Neural cell (in vitro differentiated cells): ENCODE measurements at regions not wholly inside any gene's neighbourhood (a gene's known extent, or its start where the extent isn't known, plus 50 kb on each side); places are given as distances from the start of the nearest gene placed in this dataset.

Experiments used
- H2AFZ ChIP-seq: fragments of 200-600, 300-800 bp; sonication (generic), shearing (Covaris generic); 2 replicates; pipeline ENCODE4 v1.6.0; 2014; ENCODE audit warnings: low read depth, mild to moderate bottlenecking, antibody characterized with exemption, low read length, moderate library complexity
- H3F3A ChIP-seq: fragments of 200-600 bp; shearing (Covaris generic); 2 replicates; pipeline ENCODE4 v1.6.1; 2016; ENCODE audit warnings: mild to moderate bottlenecking, moderate library complexity, mixed read lengths, antibody characterized with exemption, low read length; ENCODE audit not compliant: insufficient read depth, poor library complexity, severe bottlenecking
- H3K27ac ChIP-seq: fragments of 200-600, 300-800 bp; sonication (generic), shearing (Covaris generic); 2 replicates; pipeline ENCODE4 v1.5.1; 2014; ENCODE audit warnings: mild to moderate bottlenecking, low read length, moderate library complexity
- H3K27me3 ChIP-seq: fragments of 300-800, 200-600 bp; sonication (generic), shearing (Covaris generic); 2 replicates; pipeline ENCODE4 v1.6.0; 2014; ENCODE audit warnings: mild to moderate bottlenecking, low read depth, low read length, moderate library complexity; ENCODE audit not compliant: insufficient read depth
- H3K36me3 ChIP-seq: fragments of 300-800, 200-600 bp; sonication (generic), shearing (Covaris generic); 2 replicates; pipeline ENCODE4 v1.5.1; 2014; ENCODE audit warnings: mild to moderate bottlenecking, antibody characterized with exemption, low read length, moderate library complexity; ENCODE audit not compliant: insufficient read depth
- H3K4me2 ChIP-seq: fragments of 300-800, 200-600 bp; sonication (generic), shearing (Covaris generic); 2 replicates; pipeline ENCODE4 v1.6.0; 2014; ENCODE audit warnings: mild to moderate bottlenecking, low read length
- H3K4me3 ChIP-seq: fragments of 300-800, 200-600 bp; sonication (generic), shearing (Covaris generic); 2 replicates; pipeline ENCODE4 v1.5.1; 2014; ENCODE audit warnings: mild to moderate bottlenecking, low read length, moderate library complexity
- H3K79me2 ChIP-seq: fragments of 200-600 bp; shearing (Covaris generic); replicated peaks from 2 replicates; pipeline ENCODE4 v1.6.0; 2014; ENCODE audit warnings: mild to moderate bottlenecking, low read length, moderate library complexity; ENCODE audit not compliant: insufficient read depth
- H3K9ac ChIP-seq: fragments of 300-800, 200-600 bp; sonication (generic), shearing (Covaris generic); 2 replicates; pipeline ENCODE4 v1.6.1; 2016; ENCODE audit warnings: mild to moderate bottlenecking, low read length, mixed read lengths
- H3K9me2 ChIP-seq: fragments of 200-600 bp; shearing (Covaris generic); 2 replicates; pipeline ENCODE4 v1.6.1; 2016; ENCODE audit warnings: mild to moderate bottlenecking, low read length, mixed read lengths; ENCODE audit not compliant: insufficient read depth
- H3K9me3 ChIP-seq: fragments of 200-600, 300-800 bp; sonication (generic), shearing (Covaris generic); 2 replicates; pipeline ENCODE4 v1.6.1; 2016; ENCODE audit warnings: mild to moderate bottlenecking, mixed run types, low read length, moderate library complexity, mixed read lengths
- H4K20me1 ChIP-seq: fragments of 200-600 bp; shearing (Covaris generic); 2 replicates; pipeline ENCODE4 v1.6.1; 2016; ENCODE audit warnings: mild to moderate bottlenecking, mixed run types; ENCODE audit not compliant: insufficient read depth
- CTCF ChIP-seq: fragments of 450-650 bp; IDR thresholded peaks from 2 replicates; pipeline ENCODE4 v1.5.1; 2014; ENCODE audit warnings: antibody characterized with exemption, mild to moderate bottlenecking, moderate library complexity; ENCODE audit not compliant: poor library complexity, severe bottlenecking
- EP300 ChIP-seq: fragments of 450-650 bp; conservative IDR thresholded peaks from 2 replicates; pipeline ENCODE4 v1.6.1; 2014; ENCODE audit warnings: antibody characterized with exemption, mild to moderate bottlenecking, moderate library complexity; ENCODE audit not compliant: poor library complexity, severe bottlenecking
- EZH2 ChIP-seq: fragments of 200-600, 300-800 bp; shearing (Covaris generic), sonication (generic); IDR thresholded peaks from 2 replicates; pipeline ENCODE4 v1.6.1; 2014; ENCODE audit warnings: antibody characterized with exemption, low read length, borderline replicate concordance, mild to moderate bottlenecking; ENCODE audit not compliant: insufficient read depth, poor library complexity, severe bottlenecking
- MXI1 ChIP-seq: fragments of 450-650 bp; conservative IDR thresholded peaks from 2 replicates; pipeline ENCODE4 v1.6.1; 2014; ENCODE audit warnings: antibody characterized with exemption, mild to moderate bottlenecking; ENCODE audit not compliant: poor library complexity, severe bottlenecking
- POLR2AphosphoS5 ChIP-seq: IDR thresholded peaks from 2 replicates; pipeline ENCODE4 v1.6.1; 2012
- RAD21 ChIP-seq: fragments of 450-650 bp; conservative IDR thresholded peaks from 2 replicates; pipeline ENCODE4 v1.6.1; 2014; ENCODE audit warnings: antibody characterized with exemption, mild to moderate bottlenecking, moderate library complexity
- REST ChIP-seq: IDR thresholded peaks from 2 replicates; pipeline ENCODE4 v1.6.1; 2012; ENCODE audit warnings: borderline replicate concordance
- SMC3 ChIP-seq: fragments of 450-650 bp; conservative IDR thresholded peaks from 2 replicates; pipeline ENCODE4 v1.6.1; 2014; ENCODE audit warnings: antibody characterized with exemption, mild to moderate bottlenecking, moderate library complexity; ENCODE audit not compliant: poor library complexity
- TAF1 ChIP-seq: IDR thresholded peaks from 2 replicates; pipeline ENCODE4 v1.6.1; 2012; ENCODE audit warnings: low read depth

- Histone ChIP-seq H3K27me3 (no peaks in the 10 kb centered on the region), H3F3A (no peaks in the 10 kb centered on the region), H3K4me2 (no peak overlapping the region), H2AFZ (no peak overlapping the region), H3K79me2 (no peaks in the 10 kb centered on the region), H3K9me3 (no peaks in the 10 kb centered on the region), H3K9me2 (no peaks in the 10 kb centered on the region), H3K9ac (no peak overlapping the region), H3K36me3 (no peaks in the 10 kb centered on the region), H4K20me1 (no peaks in the 10 kb centered on the region), H3K4me3 (no peak overlapping the region), H3K27ac (no peak overlapping the region)
- TF ChIP-seq MXI1 (no peak), CTCF (no peak), RAD21 (no peak), SMC3 (no peak), REST (no peak), TAF1 (no peak), EZH2 (no peak), EP300 (no peak), POLR2AphosphoS5 (no peak)
These were observed 137.0 kb upstream of the MED14 start for GRCh38 chrX:40872351-40872750.

GRCh38 chrX:40875476-40875875 lies 140.1 kb upstream of the MED14 start:
- TF ChIP-seq EZH2 (no peak), SMC3 (no peak), RAD21 (no peak), MXI1 (no peak), REST (no peak), CTCF (no peak), POLR2AphosphoS5 (no peak), EP300 (no peak), TAF1 (no peak)
- H3K9me3 ChIP-seq = no peaks in the 10 kb centered on the region
- H3K9ac ChIP-seq = no peak overlapping the region

More at GRCh38 chrX:40875476-40875875, 140.1 kb upstream of the MED14 start:
- Histone ChIP-seq H4K20me1 (no peaks in the 10 kb centered on the region), H3F3A (no peaks in the 10 kb centered on the region), H3K4me3 (no peak overlapping the region), H3K27ac (no peak overlapping the region), H3K9me2 (no peaks in the 10 kb centered on the region), H3K27me3 (no peaks in the 10 kb centered on the region), H2AFZ (no peak overlapping the region), H3K79me2 (no peaks in the 10 kb centered on the region), H3K4me2 (no peak overlapping the region), H3K36me3 (no peaks in the 10 kb centered on the region)
